Subcutaneous abdominal adipose tissue (tissue), 5 donors: ENCODE measurements at regions not wholly inside any gene's neighbourhood (a gene's known extent, or its start where the extent isn't known, plus 50 kb on each side); places are given as distances from the start of the nearest gene placed in this dataset.
A peak's percentile ranks its signal among the peaks of the same experiment; 100 is the strongest.
"Not testable (repeated sequence)": the region's sequence is repeated elsewhere in the genome, so short reads cannot be mapped to it uniquely, and the experiment has no call there.

Experiments used
- H3K27ac ChIP-seq: one replicate; pipeline ENCODE4 v1.7.0; 2013; ENCODE audit warnings: low read depth, mild to moderate bottlenecking, inconsistent platforms, low read length, moderate library complexity
- H3K27me3 ChIP-seq, 5 donors: one replicate each; pipeline ENCODE4 v1.7.0; 2013; ENCODE audit warnings: low read length in 5 of 5, inconsistent platforms in 1 of 5; ENCODE audit not compliant: control insufficient read depth in 5 of 5, insufficient read depth in 4 of 5
- H3K36me3 ChIP-seq, 5 donors: one replicate each; pipeline ENCODE4 v1.7.0; 2013; ENCODE audit warnings: low read length in 5 of 5; ENCODE audit not compliant: control insufficient read depth in 5 of 5, insufficient read depth in 5 of 5
- H3K4me1 ChIP-seq, 5 donors: one replicate each; pipeline ENCODE4 v1.7.0; 2013; ENCODE audit warnings: low read length in 5 of 5, mild to moderate bottlenecking in 3 of 5, moderate library complexity in 1 of 5; ENCODE audit not compliant: control insufficient read depth in 5 of 5, insufficient read depth in 5 of 5
- H3K4me3 ChIP-seq, 5 donors: one replicate each; pipeline ENCODE4 v1.7.0; 2013; ENCODE audit warnings: low read length in 5 of 5, low read depth in 1 of 5
- H3K9ac ChIP-seq, 5 donors: one replicate each; pipeline ENCODE4 v1.7.0; 2013; ENCODE audit warnings: low read length in 5 of 5, mild to moderate bottlenecking in 4 of 5, moderate library complexity in 3 of 5
- H3K9me3 ChIP-seq, 5 donors: one replicate each; pipeline ENCODE4 v1.7.0; 2013; ENCODE audit warnings: low read length in 5 of 5; ENCODE audit not compliant: control insufficient read depth in 5 of 5
- donor health status: healthy.
- donor health status: healthy.
- donor health status: healthy.
- donor health status: healthy.
- donor health status: healthy.

DNA sequence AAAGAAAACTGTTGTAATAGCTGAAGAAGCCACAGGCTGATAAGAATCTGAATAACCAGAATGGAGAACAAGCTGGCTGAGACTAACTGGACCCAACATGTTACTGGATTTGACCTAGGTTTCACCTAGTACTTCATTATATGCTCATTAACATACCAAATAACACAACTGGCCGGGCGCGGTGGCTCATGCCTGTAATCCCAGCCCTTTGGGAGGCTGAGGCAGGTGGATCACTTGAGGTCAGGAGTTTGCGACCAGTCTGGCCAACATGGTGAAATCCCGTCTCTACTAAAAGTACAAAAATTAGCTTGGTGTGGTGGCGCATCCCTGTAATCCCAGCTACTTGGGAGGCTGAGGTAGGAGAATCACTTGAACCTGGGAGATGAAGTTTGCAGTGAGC lies 127.1 kb upstream of the FERD3L start:
- not testable (repeated sequence) for H3K4me3 ChIP-seq, H3K9ac ChIP-seq, H3K27ac ChIP-seq, H3K4me1 ChIP-seq, H3K36me3 ChIP-seq, H3K9me3 ChIP-seq, H3K27me3 ChIP-seq

DNA sequence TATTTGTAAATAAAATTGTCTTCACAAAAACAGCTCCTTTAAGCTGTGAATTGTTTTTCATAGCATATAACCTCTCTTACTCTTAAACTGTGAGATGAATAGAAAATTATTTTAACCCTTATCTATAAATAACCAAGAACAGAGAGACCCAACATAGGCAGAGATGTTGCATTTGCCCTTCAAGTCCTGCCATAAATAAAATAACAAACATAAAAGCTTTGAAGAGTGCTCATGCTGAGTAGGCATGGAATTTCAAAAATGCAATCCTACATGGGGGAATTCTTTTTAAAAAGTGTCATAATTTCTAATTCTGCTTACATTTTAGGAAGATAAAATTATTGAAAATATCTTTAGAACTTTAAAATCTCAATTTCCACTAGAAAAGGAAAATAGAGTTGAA lies 124.1 kb upstream of the FERD3L start:
- Histone ChIP-seq H3K36me3 (no peaks in the 10 kb centered on the region), H3K27me3 (no peaks in the 10 kb centered on the region), H3K9ac (no peak overlapping the region), H3K4me1 (peaks cover 0 to 9% (median 0%) of the 10 kb centered on the region in 5 donors), H3K9me3 (peaks cover 0 to 3% (median 0%) of the 10 kb centered on the region in 5 donors), H3K4me3 (peak overlapping the region in 1 of 5 donors; percentile 12), H3K27ac (no peak overlapping the region)

DNA sequence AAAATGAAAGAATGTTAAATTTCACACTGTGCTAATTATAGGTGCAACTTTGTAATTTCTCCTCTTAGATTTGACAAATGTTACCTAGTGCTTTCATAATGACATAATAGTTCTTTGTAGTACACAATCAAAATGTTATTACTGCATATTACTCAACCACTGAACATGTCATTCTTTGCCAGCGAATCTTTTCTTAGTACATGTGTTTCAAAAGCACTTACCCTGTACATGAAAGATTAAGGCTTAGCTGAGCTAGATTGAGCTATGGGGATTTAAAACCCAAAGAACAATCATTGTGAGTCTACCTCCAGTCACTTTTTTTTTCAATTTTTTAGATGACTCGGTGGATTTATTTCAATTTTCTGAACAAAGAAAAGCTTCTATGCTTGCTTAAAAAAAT lies 123.5 kb upstream of the FERD3L start:
- Histone ChIP-seq H3K9me3 (peaks cover 0 to 3% (median 0%) of the 10 kb centered on the region in 5 donors), H3K4me1 (peaks cover 0 to 9% (median 0%) of the 10 kb centered on the region in 5 donors), H3K27ac (no peak overlapping the region), H3K36me3 (no peaks in the 10 kb centered on the region), H3K4me3 (peak overlapping the region in 1 of 5 donors; percentile 12), H3K27me3 (no peaks in the 10 kb centered on the region), H3K9ac (no peak overlapping the region)

DNA sequence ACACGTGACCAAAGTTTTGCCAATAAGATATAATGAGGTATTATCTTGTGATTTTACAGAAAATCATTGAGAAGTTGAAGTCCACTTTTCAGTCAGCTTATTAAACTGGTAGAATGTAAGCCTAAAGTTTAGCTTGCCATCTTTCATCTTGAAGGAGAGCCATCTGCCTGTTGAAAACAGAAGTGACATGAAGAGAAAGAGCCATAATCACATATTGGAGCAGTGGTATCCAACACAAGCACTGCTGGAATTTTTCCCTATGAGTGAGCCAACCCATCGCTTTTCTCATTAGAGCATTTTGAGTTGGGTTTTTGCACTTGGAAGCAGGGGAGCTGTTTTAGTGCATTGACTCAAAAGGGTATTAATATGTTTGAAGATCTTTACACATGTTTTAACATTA lies 117.6 kb upstream of the FERD3L start:
- Histone ChIP-seq H3K4me1 (no peaks in the 10 kb centered on the region), H3K9me3 (no peaks in the 10 kb centered on the region), H3K9ac (no peak overlapping the region), H3K27ac (no peak overlapping the region), H3K27me3 (no peaks in the 10 kb centered on the region), H3K4me3 (no peak overlapping the region), H3K36me3 (no peaks in the 10 kb centered on the region)

DNA sequence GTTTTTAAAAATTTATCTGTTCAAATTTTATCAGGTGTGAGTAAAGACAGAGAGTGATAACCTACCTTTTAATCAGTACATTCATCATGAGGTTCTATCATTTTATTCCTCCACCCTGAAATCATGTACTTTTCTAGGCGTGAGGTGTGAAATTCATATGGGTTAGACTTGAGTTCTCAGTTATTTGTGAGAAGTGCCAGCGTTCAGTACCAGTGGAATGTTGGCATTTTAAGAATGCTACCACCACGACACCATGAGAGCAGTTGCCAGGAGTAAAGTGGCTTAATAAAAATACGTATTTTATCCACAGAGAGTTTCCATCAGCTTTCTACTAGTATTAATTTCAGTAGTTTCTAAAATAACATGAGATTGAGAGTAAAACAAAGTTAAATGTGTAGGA lies 104.1 kb upstream of the FERD3L start:
- Histone ChIP-seq H3K36me3 (no peaks in the 10 kb centered on the region), H3K9me3 (no peaks in the 10 kb centered on the region), H3K9ac (no peak overlapping the region), H3K27me3 (no peaks in the 10 kb centered on the region), H3K4me1 (no peaks in the 10 kb centered on the region), H3K27ac (no peak overlapping the region), H3K4me3 (no peak overlapping the region)

DNA sequence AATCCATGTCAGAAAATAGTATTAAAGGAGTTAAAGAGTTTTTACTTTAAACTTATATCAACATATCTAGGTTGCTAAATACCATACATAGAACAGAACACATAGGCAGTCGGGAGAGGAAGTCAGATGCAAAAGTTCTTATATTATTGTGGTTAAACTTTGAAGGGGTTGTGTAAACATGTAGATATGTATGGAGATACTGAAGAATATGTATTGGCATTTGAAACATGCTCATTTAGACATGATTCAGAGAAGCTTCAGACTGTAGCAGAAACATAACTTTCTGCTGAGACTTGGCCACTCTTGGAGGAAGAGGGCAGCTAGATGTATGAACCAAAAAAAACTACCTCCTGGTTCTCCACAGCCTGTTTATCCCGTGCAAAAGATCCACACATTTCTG lies 103.5 kb upstream of the FERD3L start:
- Histone ChIP-seq H3K36me3 (no peaks in the 10 kb centered on the region), H3K9ac (no peak overlapping the region), H3K4me1 (no peaks in the 10 kb centered on the region), H3K4me3 (no peak overlapping the region), H3K27ac (no peak overlapping the region), H3K9me3 (no peaks in the 10 kb centered on the region), H3K27me3 (no peaks in the 10 kb centered on the region)

DNA sequence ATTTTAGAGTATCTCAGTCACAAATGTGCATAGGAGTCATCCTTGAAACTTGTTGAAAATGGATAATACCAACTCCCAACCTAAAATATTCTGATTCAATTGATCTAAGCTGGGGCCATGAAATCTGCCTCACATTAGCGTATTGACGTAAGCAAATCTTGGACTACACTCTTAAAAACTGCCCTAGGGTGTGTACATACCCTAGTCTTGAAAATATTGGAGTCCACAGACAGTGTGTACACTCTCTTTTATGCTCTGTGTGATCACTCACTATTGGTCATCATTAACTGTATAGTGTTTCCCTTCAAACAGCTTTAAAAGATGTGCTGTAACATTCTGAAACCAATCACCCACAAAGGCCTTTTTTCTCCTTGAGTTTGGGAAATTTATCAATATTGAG lies 102.9 kb upstream of the FERD3L start:
- H3K36me3 ChIP-seq = no peaks in the 10 kb centered on the region
- no peaks in the 10 kb centered on the region for H3K4me1 ChIP-seq
- no peak overlapping the region for H3K4me3 ChIP-seq
- H3K9me3 ChIP-seq = no peaks in the 10 kb centered on the region
- H3K9ac ChIP-seq = no peak overlapping the region
- H3K27ac ChIP-seq = no peak overlapping the region
- H3K27me3 ChIP-seq = no peaks in the 10 kb centered on the region

DNA sequence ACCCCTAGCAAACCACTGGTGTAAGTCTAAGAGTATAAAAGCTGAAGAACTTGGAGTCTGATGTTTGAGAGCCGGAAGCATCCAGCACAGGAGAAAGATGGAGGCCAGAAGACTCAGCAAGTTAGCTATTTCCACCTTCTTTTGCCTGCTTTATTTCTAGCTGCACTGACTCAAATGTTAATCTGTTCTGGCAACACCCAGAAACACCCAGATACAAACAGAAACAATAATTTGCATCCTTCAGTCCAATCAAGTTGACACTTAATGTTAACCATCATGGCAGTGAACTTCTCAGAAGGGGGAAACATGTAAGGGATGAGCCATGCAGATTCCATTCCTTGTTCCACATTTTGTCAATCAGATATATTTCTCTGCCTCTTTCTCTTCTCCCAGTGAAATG lies 101.8 kb upstream of the FERD3L start:
- peaks cover 0 to 10% (median 0%) of the 10 kb centered on the region in 5 donors for H3K9me3 ChIP-seq
- no peaks in the 10 kb centered on the region for H3K36me3 ChIP-seq

DNA sequence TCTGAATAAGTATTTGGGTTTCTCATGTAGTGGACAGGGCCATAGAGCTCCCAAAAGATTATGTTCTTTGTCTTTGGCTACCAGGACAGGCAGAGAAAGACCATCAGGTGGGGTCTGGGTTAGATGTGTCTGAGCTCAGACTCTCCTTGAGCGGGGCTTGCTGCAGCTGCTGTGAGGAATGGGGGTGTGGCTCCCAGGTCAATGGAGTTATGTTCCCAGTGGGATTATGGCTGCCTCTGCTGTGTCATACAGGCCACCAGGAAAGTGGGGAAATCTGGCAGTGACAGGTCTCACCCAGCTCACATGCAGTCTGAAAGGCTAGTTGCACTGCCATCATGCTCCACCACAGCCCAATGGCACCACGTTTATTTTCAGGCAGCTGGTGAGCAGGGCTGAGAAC lies 97.0 kb upstream of the FERD3L start:
- no peak overlapping the region for H3K4me3 ChIP-seq
- no peak overlapping the region for H3K9ac ChIP-seq
- H3K36me3 ChIP-seq = no peaks in the 10 kb centered on the region
- H3K27me3 ChIP-seq = no peaks in the 10 kb centered on the region
- no peak overlapping the region for H3K27ac ChIP-seq
- H3K9me3 ChIP-seq = peaks cover 0 to 15% (median 3%) of the 10 kb centered on the region in 5 donors
- no peaks in the 10 kb centered on the region for H3K4me1 ChIP-seq

More for the DNA sequence above, 101.8 kb upstream of the FERD3L start:
- Histone ChIP-seq H3K4me1 (no peaks in the 10 kb centered on the region), H3K4me3 (no peak overlapping the region), H3K9ac (no peak overlapping the region), H3K27me3 (no peaks in the 10 kb centered on the region), H3K27ac (no peak overlapping the region)

DNA sequence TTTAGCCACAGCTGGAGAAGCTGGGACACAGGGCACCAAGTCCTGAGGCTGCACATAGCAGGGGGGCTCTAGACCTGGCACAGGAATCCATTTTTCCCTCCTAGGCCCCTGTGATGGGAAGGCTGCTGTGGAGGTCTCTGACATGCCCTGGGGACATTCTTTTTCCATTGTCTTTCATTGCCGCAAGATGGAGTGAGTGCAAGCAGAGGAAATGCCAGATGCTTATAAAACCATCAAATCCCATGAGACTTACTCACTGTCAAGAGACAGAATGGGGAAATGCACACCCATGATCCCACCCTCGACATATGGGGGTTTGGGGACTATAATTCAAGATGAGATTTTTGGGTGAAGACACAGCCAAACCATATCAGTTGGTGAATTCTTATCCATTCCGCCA lies 94.7 kb upstream of the FERD3L start:
- Histone ChIP-seq H3K27ac (no peak overlapping the region), H3K9me3 (peaks cover 0 to 15% (median 3%) of the 10 kb centered on the region in 5 donors), H3K9ac (no peak overlapping the region), H3K4me3 (no peak overlapping the region), H3K36me3 (no peaks in the 10 kb centered on the region), H3K4me1 (no peaks in the 10 kb centered on the region), H3K27me3 (no peaks in the 10 kb centered on the region)

DNA sequence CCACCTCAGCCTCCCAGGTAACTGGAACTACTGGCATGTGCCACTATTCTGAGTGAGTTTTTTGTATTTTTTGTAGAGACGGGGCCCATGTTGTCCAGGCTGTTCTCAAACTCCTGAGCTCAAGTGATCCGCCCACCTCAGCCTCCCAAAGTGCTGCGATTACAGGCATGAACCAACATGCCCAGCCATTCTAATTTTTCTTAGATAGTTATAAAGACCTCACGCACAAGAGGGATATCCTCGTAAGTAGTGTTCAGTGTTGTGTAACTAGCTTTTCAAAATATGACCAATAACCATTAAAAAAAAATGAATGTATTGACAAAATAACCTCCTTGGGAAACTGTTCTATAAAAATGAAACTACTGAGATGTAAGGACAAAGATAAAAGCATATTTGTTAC lies 90.5 kb upstream of the FERD3L start:
- Histone ChIP-seq H3K9ac (no peak overlapping the region), H3K9me3 (peaks cover 0 to 8% (median 3%) of the 10 kb centered on the region in 5 donors)

More for the DNA sequence above, 90.5 kb upstream of the FERD3L start:
- H3K4me1 ChIP-seq = no peaks in the 10 kb centered on the region
- no peak overlapping the region for H3K27ac ChIP-seq
- no peak overlapping the region for H3K4me3 ChIP-seq
- H3K27me3 ChIP-seq = no peaks in the 10 kb centered on the region
- no peaks in the 10 kb centered on the region for H3K36me3 ChIP-seq
